Natural killer cell (primary cell): ENCODE measurements at regions not wholly inside any gene's neighbourhood (a gene's known extent, or its start where the extent isn't known, plus 50 kb on each side); places are given as distances from the start of the nearest gene placed in this dataset.

Experiments
- ATAC-seq, 3 donors: fragments of 150-1000 bp in 2 of 3; fragments of 200-7000 bp in 1 of 3; cut with Tn5 transposase; 1 replicate in 1 of 3; 2 replicates in 2 of 3; pipeline ENCODE4 v1.10.0; 2021; ENCODE audit warnings: mild to moderate bottlenecking in 2 of 3, moderate library complexity in 2 of 3
- DNase-seq, 2 donors: peaks; one replicate each; pipeline versions ENCODE4 v3.0.0 to v3.0.0-alpha.2; 2013 to 2021; ENCODE audit warnings: mixed read lengths in 1 of 2
- H3K27ac ChIP-seq: one replicate; pipeline ENCODE4 v1.5.1; 2013; ENCODE audit warnings: mild to moderate bottlenecking, low read length
- H3K27me3 ChIP-seq: one replicate; pipeline ENCODE4 v1.6.1; 2013; ENCODE audit warnings: low read length; ENCODE audit not compliant: control insufficient read depth, insufficient read depth
- H3K36me3 ChIP-seq: one replicate; pipeline ENCODE4 v1.6.1; 2013; ENCODE audit warnings: low read length; ENCODE audit not compliant: control insufficient read depth, insufficient read depth
- H3K4me1 ChIP-seq: one replicate; pipeline ENCODE4 v1.6.1; 2013; ENCODE audit warnings: low read length; ENCODE audit not compliant: control insufficient read depth, insufficient read depth
- H3K4me3 ChIP-seq: one replicate; pipeline ENCODE4 v1.5.1; 2013; ENCODE audit warnings: low read length
- H3K9me3 ChIP-seq: one replicate; pipeline ENCODE4 v1.6.1; 2013; ENCODE audit warnings: low read length; ENCODE audit not compliant: control insufficient read depth, insufficient read depth
- H3K27ac Mint-ChIP-seq, 2 donors: one replicate each; pipeline ENCODE4 v1.8.0; 2022; ENCODE audit warnings: mild to moderate bottlenecking in 2 of 2, mixed read lengths in 2 of 2, moderate library complexity in 1 of 2
- H3K27me3 Mint-ChIP-seq, 2 donors: one replicate each; pipeline ENCODE4 v1.8.0; 2022; ENCODE audit warnings: low read depth in 2 of 2, mixed read lengths in 2 of 2
- H3K36me3 Mint-ChIP-seq: one replicate; pipeline ENCODE4 v1.8.0; 2022; ENCODE audit warnings: mixed read lengths
- H3K4me1 Mint-ChIP-seq, 2 donors: one replicate each; pipeline ENCODE4 v1.8.0; 2022; ENCODE audit warnings: mixed read lengths in 2 of 2
- H3K4me3 Mint-ChIP-seq: one replicate; pipeline ENCODE4 v1.8.0; 2022; ENCODE audit warnings: mild to moderate bottlenecking, moderate library complexity, mixed read lengths
- H3K9me3 Mint-ChIP-seq, 2 donors: one replicate each; pipeline ENCODE4 v1.8.0; 2022; ENCODE audit warnings: mixed read lengths in 2 of 2
- CTCF ChIP-seq: fragments of 200-600 bp; IDR thresholded peaks from one replicate; pipeline ENCODE4 v1.8.0; 2022; ENCODE audit warnings: antibody characterized with exemption
- WGBS: methylation state at CpG from one replicate; pipeline ENCODE4 v1.1.7; 2013; ENCODE audit warnings: missing lambda C conversion rate; ENCODE audit not compliant: insufficient coverage; 5-methylcytosine and 5-hydroxymethylcytosine counted together
- intact Hi-C: fragments of 100-400 bp; cut with micrococcal nuclease; formaldehyde crosslinking; loops from one replicate; pipeline ENCODE4 v1.14.2; 2022

- DNase-seq (no peak), ATAC-seq (no peak)
- Mint-ChIP-seq H3K27me3 (peaks cover 0 to 5% of the 10 kb centered on the region in 2 donors), H3K4me1 (peaks cover 5 to 7% of the 10 kb centered on the region in 2 donors), H3K27ac (no peak overlapping the region), H3K4me3 (no peak overlapping the region), H3K9me3 (no peaks in the 10 kb centered on the region), H3K36me3 (no peaks in the 10 kb centered on the region)
- no peak for TF ChIP-seq CTCF
- Histone ChIP-seq H3K27ac (no peak overlapping the region), H3K4me1 (peaks cover 3% of the 10 kb centered on the region), H3K9me3 (no peaks in the 10 kb centered on the region), H3K36me3 (no peaks in the 10 kb centered on the region), H3K27me3 (no peaks in the 10 kb centered on the region), H3K4me3 (no peak overlapping the region)
- 93% methylated on average over 4 of the region's 4 CpGs for WGBS
- intact Hi-C loops: no loop called here
Measured at GRCh38 chr19:28638445-28638844, 574.5 kb downstream of the UQCRFS1 start.

GRCh38 chr19:28636706-28637105 lies 576.2 kb downstream of the UQCRFS1 start:
- H3K27me3 Mint-ChIP-seq: peaks cover 0 to 5% of the 10 kb centered on the region in 2 donors
- Histone ChIP-seq H3K27me3 (no peaks in the 10 kb centered on the region), H3K4me3 (no peak overlapping the region), H3K36me3 (no peaks in the 10 kb centered on the region), H3K4me1 (peaks cover 20% of the 10 kb centered on the region), H3K9me3 (no peaks in the 10 kb centered on the region), H3K27ac (no peak overlapping the region)
- no peak for ATAC-seq
- H3K9me3 Mint-ChIP-seq: no peaks in the 10 kb centered on the region
- H3K27ac Mint-ChIP-seq: no peak overlapping the region
- no peak for DNase-seq
- intact Hi-C loops: no loop called here
- 83% methylated on average over 5 of the region's 5 CpGs for WGBS
- H3K36me3 Mint-ChIP-seq: no peaks in the 10 kb centered on the region
- TF ChIP-seq CTCF: no peak
- H3K4me1 Mint-ChIP-seq: peaks cover 23 to 24% of the 10 kb centered on the region in 2 donors
- H3K4me3 Mint-ChIP-seq: no peak overlapping the region

GRCh38 chr19:28636016-28636629 lies 576.8 kb downstream of the UQCRFS1 start:
- Histone ChIP-seq H3K4me3 (no peak overlapping the region), H3K36me3 (no peaks in the 10 kb centered on the region), H3K27me3 (no peaks in the 10 kb centered on the region), H3K4me1 (peaks cover 20% of the 10 kb centered on the region), H3K9me3 (no peaks in the 10 kb centered on the region), H3K27ac (no peak overlapping the region)
- DNase-seq (no peak), ATAC-seq (no peak)
- WGBS: 84% methylated on average over 5 of the region's 5 CpGs
- H3K4me1 Mint-ChIP-seq: peaks cover 27 to 28% of the 10 kb centered on the region in 2 donors
- H3K27me3 Mint-ChIP-seq: peaks cover 0 to 5% of the 10 kb centered on the region in 2 donors
- no peaks in the 10 kb centered on the region for H3K36me3 Mint-ChIP-seq
- intact Hi-C loops: no loop called here
- TF ChIP-seq CTCF: no peak
- H3K27ac Mint-ChIP-seq: no peak overlapping the region
- H3K4me3 Mint-ChIP-seq: no peak overlapping the region
- H3K9me3 Mint-ChIP-seq: no peaks in the 10 kb centered on the region

GRCh38 chr19:28634837-28635236 lies 578.1 kb downstream of the UQCRFS1 start:
- intact Hi-C loops: no loop called here

More at GRCh38 chr19:28634837-28635236, 578.1 kb downstream of the UQCRFS1 start:
- Histone ChIP-seq H3K36me3 (no peaks in the 10 kb centered on the region), H3K9me3 (no peaks in the 10 kb centered on the region), H3K27ac (no peak overlapping the region), H3K27me3 (no peaks in the 10 kb centered on the region), H3K4me1 (peaks cover 23% of the 10 kb centered on the region), H3K4me3 (no peak overlapping the region)
- Mint-ChIP-seq H3K4me1 (peaks cover 27 to 39% of the 10 kb centered on the region in 2 donors), H3K27ac (no peak overlapping the region), H3K9me3 (no peaks in the 10 kb centered on the region), H3K36me3 (no peaks in the 10 kb centered on the region), H3K4me3 (no peak overlapping the region), H3K27me3 (peaks cover 0 to 5% of the 10 kb centered on the region in 2 donors)
- WGBS: 83% methylated on average over 1 of the region's 1 CpG
- ATAC-seq: no peak
- TF ChIP-seq CTCF: no peak
- no peak for DNase-seq
